HL-60 (cell line): ENCODE measurements at regions not wholly inside any gene's neighbourhood (a gene's known extent, or its start where the extent isn't known, plus 50 kb on each side); places are given as distances from the start of the nearest gene placed in this dataset.

Experiments used
- DNase-seq, 2 experiments: peaks; one replicate each; pipeline ENCODE4 v3.0.0-alpha.2; 2010 to 2020; ENCODE audit warnings: low read depth in 1 of 2, low spot score in 1 of 2
- H3K27ac ChIP-seq: fragments of 250-450 bp; sonication (Bioruptor Pico); replicated peaks from 2 replicates; pipeline ENCODE4 v1.5.1; 2020; ENCODE audit warnings: mild to moderate bottlenecking, moderate library complexity
- H3K27me3 ChIP-seq: fragments of 250-450 bp; sonication (Bioruptor Pico); 2 replicates; pipeline ENCODE4 v1.5.1; 2021; ENCODE audit warnings: mild to moderate bottlenecking, moderate library complexity; ENCODE audit not compliant: insufficient read depth, poor library complexity, severe bottlenecking
- H3K4me3 ChIP-seq: replicated peaks from 2 replicates; pipeline ENCODE4 v1.5.1; 2011; ENCODE audit warnings: mild to moderate bottlenecking, control low read depth, low read length; ENCODE audit not compliant: insufficient read depth
- GABPA ChIP-seq: IDR thresholded peaks from 2 replicates; pipeline ENCODE4 v1.6.1; 2012; ENCODE audit warnings: low read depth
- POLR2AphosphoS5 ChIP-seq: IDR thresholded peaks from 2 replicates; pipeline ENCODE4 v1.6.1; 2012; ENCODE audit warnings: low read depth
- SPI1 ChIP-seq: IDR thresholded peaks from 2 replicates; pipeline ENCODE4 v1.6.1; 2012; ENCODE audit warnings: low read depth, mild to moderate bottlenecking, borderline replicate concordance
- TF ChIP-seq, protein P1 (sequence below): IDR thresholded peaks from one replicate; pipeline ENCODE4 v1.5.1; 2011; ENCODE audit warnings: low read length, control low read depth, inconsistent platforms; ENCODE audit not compliant: insufficient read depth
- TF ChIP-seq, protein P2 (sequence below): IDR thresholded peaks from 2 replicates; pipeline ENCODE4 v1.6.1; 2012; ENCODE audit warnings: low read depth; ENCODE audit not compliant: insufficient replicate concordance

DNA sequence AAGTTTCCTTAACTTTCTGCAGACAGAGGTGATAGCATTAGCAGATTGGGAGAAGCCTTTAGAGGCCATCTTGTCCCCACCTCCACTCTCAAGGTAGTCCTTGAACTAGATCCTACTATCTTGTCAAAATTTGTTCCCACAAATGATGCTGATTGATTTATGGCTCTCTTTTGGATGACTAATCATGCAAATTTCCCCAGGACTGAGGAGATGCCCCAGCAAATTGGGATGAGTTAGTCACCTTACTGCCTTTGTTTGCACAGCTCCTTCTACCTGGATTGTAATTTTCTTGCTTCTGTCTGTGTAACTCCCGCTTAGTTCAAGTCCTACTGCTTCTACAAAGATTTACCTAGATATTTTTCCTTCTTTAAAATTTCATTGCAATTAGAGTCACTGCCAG lies 391.4 kb upstream of the CADM1 start:
- no peaks in the 10 kb centered on the region for H3K27me3 ChIP-seq
- TF ChIP-seq GABPA: no peak
- TF ChIP-seq, protein P1, sequence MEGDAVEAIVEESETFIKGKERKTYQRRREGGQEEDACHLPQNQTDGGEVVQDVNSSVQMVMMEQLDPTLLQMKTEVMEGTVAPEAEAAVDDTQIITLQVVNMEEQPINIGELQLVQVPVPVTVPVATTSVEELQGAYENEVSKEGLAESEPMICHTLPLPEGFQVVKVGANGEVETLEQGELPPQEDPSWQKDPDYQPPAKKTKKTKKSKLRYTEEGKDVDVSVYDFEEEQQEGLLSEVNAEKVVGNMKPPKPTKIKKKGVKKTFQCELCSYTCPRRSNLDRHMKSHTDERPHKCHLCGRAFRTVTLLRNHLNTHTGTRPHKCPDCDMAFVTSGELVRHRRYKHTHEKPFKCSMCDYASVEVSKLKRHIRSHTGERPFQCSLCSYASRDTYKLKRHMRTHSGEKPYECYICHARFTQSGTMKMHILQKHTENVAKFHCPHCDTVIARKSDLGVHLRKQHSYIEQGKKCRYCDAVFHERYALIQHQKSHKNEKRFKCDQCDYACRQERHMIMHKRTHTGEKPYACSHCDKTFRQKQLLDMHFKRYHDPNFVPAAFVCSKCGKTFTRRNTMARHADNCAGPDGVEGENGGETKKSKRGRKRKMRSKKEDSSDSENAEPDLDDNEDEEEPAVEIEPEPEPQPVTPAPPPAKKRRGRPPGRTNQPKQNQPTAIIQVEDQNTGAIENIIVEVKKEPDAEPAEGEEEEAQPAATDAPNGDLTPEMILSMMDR: no peak
- no peak overlapping the region for H3K4me3 ChIP-seq
- no peak for DNase-seq
- H3K27ac ChIP-seq: no peak overlapping the region

DNA sequence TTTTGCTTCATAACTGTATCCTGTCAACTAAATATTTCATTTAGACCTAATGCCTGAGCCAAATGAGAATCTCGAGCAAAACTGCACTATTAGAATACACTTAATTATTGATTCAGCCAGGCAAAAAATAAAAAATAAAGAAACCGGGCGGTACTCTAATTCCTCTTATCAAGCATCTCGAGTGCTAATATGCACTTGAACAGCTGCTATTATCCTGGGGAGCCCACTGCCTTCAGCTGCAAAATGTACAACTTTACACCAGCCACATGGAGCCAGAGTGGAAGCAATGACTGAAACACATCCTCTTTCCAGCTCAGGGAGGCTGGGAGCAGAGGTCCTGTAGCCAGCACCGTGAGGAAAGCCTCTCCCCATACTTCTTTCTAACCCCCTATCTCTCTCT lies 390.0 kb upstream of the CADM1 start:
- no peak overlapping the region for H3K4me3 ChIP-seq
- DNase-seq: no peak
- TF ChIP-seq, protein P2, sequence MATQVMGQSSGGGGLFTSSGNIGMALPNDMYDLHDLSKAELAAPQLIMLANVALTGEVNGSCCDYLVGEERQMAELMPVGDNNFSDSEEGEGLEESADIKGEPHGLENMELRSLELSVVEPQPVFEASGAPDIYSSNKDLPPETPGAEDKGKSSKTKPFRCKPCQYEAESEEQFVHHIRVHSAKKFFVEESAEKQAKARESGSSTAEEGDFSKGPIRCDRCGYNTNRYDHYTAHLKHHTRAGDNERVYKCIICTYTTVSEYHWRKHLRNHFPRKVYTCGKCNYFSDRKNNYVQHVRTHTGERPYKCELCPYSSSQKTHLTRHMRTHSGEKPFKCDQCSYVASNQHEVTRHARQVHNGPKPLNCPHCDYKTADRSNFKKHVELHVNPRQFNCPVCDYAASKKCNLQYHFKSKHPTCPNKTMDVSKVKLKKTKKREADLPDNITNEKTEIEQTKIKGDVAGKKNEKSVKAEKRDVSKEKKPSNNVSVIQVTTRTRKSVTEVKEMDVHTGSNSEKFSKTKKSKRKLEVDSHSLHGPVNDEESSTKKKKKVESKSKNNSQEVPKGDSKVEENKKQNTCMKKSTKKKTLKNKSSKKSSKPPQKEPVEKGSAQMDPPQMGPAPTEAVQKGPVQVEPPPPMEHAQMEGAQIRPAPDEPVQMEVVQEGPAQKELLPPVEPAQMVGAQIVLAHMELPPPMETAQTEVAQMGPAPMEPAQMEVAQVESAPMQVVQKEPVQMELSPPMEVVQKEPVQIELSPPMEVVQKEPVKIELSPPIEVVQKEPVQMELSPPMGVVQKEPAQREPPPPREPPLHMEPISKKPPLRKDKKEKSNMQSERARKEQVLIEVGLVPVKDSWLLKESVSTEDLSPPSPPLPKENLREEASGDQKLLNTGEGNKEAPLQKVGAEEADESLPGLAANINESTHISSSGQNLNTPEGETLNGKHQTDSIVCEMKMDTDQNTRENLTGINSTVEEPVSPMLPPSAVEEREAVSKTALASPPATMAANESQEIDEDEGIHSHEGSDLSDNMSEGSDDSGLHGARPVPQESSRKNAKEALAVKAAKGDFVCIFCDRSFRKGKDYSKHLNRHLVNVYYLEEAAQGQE: no peak
- H3K27ac ChIP-seq: no peak overlapping the region
- no peaks in the 10 kb centered on the region for H3K27me3 ChIP-seq

DNA sequence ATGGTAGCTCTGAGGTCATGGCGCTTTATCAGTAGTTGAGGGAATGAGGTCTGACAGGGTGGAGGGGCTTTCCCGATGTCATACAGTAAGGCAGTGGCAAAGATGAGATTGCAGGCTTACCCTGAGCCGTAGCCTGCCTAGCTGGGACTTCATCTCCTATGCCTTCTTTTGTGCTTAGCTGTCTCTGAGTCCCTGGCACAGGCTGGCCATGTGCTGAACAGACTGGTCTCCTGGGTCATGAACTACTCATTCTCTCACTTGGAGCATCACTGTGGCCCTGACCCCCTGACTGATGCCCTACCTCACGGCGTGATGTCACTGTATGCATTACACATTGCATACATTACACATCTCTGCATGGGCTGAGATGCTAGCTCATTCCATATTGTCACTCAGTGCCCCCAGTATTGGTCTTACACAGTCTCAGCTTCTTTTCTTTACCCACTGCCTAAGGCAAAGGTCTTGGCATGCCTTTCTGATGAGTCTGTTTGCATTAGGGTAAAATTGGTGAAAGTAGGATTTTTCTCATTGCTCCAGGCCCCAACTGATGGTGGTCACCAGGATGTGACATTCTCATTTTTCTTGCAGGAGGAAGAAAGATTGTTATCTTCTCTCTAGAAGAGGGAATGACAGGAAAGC lies 389.4 kb upstream of the CADM1 start:
- DNase-seq: no peak
- TF ChIP-seq, protein P2: no peak
- TF ChIP-seq SPI1 (no peak), POLR2AphosphoS5 (no peak), GABPA (no peak)
- TF ChIP-seq, protein P1: no peak
- H3K4me3 ChIP-seq: no peak overlapping the region
- no peak overlapping the region for H3K27ac ChIP-seq
- H3K27me3 ChIP-seq: no peaks in the 10 kb centered on the region

DNA sequence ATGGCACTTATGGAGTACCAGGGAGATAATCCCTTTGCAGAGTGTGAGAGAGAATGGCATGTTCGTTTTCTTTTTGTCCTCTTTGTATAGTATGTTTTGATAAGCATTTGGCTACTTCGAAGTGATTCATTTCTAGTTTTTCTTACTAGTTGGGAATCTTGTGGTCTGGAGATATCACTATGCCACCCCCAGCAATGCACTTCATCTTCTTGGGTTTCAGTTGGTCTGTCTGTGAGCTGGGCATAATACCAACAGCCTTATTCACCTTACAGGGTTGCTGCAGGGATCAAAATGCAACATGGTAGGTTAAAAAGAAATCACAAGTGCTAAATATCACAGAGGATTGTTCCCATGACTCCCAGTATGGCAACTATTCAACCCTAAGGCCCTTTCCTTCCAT lies 387.8 kb upstream of the CADM1 start:
- no peak for TF ChIP-seq GABPA
- no peak for TF ChIP-seq POLR2AphosphoS5
- TF ChIP-seq, protein P2: no peak
- TF ChIP-seq, protein P1: no peak
- Histone ChIP-seq H3K4me3 (no peak overlapping the region), H3K27ac (no peak overlapping the region), H3K27me3 (no peaks in the 10 kb centered on the region)
- no peak for DNase-seq
